T-helper 2 cell (primary cell): ENCODE measurements at regions not wholly inside any gene's neighbourhood (a gene's known extent, or its start where the extent isn't known, plus 50 kb on each side); places are given as distances from the start of the nearest gene placed in this dataset.
A peak's percentile ranks its signal among the peaks of the same experiment; 100 is the strongest.
"Not testable (repeated sequence)": the region's sequence is repeated elsewhere in the genome, so short reads cannot be mapped to it uniquely, and the experiment has no call there.

Experiments used
- DNase-seq, 5 experiments: peaks; one replicate each; pipeline versions ENCODE4 v3.0.0 to v3.0.0-alpha.2; 2012 to 2022

DNA sequence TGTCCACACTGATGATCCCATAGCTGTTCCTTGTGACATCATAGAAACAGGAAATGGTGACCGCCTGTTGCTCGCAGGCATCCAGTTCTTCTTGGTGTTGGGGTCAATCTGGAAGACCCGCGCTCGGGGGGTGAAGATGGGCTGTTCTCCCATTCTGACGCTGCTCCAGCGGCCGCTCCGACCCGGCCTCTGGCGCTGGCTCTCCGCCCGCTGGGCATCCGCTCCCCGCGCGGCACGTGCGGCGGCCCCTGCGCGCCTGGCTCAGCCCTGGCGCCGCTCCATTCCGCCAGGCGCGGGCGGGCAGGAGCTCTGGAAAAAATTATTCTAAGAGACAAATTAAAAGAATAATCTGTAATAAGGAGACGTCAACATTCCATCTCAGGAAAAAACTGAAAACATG, 761.1 kb downstream of the TMEM121 start:
- no peak for DNase-seq

- DNase-seq = no peak
These were observed 765.2 kb downstream of the TMEM121 start for GRCh38 chr14:106291626-106292025.

DNA sequence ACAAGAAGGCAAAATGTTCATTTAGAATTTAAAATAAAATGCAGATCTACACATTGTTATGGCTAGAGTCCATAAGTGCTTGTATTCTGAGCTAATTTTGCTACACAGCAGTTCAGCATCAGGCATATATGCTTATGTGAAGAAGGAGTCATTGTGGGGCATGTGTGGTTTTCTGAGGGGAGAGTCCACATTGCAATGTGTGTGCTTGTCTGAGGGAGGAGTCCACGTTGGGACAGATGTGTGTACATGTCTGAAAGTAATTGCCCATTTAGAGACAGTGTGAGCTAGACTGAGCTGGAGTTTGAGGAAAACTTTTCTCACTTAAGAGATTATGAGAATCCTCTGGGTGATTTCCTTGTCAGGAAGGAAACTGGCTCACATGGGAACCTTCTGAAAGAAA, 767.9 kb downstream of the TMEM121 start:
- DNase-seq = no peak

GRCh38 chr14:106300951-106301510, 774.6 kb downstream of the TMEM121 start:
- DNase-seq = peak in 1 of 5 experiments; percentile 26

- DNase-seq = not testable (repeated sequence)
These were observed 775.2 kb downstream of the TMEM121 start for GRCh38 chr14:106301609-106302008.

DNA sequence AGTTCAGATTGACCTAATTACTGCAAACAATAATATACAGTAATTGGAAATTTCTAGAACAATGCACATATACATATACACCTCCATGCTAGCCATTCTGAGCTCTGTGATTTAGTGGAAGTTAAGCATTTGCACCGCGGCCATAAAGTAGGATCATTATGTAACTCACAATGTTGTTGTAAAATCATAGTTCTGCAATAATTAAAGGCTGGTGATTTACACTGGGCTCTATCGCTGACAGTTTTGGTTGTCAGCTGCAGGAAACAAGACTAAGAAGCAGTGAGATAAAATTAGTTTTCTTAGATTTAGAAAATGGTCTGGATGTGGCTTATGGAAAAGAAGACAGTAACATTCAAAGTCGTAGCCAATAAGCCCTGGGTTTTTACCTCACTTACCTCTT, 776.3 kb downstream of the TMEM121 start:
- DNase-seq = no peak

- no peak for DNase-seq
These were observed 777.9 kb downstream of the TMEM121 start for GRCh38 chr14:106304271-106304670.

- peak; percentile 44 to 89 (median 53) for DNase-seq
These were observed 782.5 kb downstream of the TMEM121 start for GRCh38 chr14:106308839-106309389.

DNA sequence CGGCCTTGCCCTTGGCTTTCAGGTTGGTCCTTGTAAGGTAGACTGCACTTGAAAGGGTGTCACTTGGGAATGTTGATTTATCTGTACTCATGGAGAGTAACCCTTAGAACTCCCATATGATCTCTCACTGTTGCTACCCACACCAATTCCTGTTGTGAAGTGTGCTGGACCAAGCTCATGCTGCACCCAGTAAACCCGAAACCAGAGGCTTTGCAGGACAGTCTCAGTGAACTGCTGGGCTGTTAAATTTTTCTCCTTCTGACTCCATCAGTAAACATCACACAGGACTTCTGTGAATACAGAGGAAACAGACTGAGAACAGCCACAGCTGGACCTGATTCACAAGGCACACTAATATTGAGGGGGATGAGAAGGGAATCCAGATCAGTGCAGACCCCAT, 783.0 kb downstream of the TMEM121 start:
- DNase-seq = no peak

GRCh38 chr14:106315436-106315835, 789.1 kb downstream of the TMEM121 start:
- DNase-seq = no peak

DNA sequence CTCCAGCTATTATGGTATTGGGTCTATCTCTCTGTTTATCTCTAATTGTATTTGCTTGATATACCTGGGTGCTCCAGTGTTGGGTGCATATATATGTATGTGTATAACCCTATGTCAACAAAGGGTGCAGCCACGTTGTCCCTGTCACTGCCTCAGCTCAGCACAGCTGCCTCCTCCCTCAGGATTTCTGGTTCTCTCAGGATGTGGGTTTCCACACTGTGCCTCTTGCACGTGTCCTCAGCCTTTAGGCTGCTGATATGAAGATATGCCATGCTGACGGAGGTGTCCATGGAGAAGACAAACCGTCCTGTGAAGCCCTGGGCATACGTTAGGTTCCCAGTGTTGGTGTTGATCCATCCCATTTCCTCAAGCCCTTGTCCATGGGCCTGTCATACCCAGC, 791.2 kb downstream of the TMEM121 start:
- DNase-seq = no peak

- DNase-seq = peak in 3 of 5 experiments; percentile 10 to 33 (median 22)
These were observed 792.3 kb downstream of the TMEM121 start for GRCh38 chr14:106318700-106319099.

- peak in 2 of 5 experiments; percentile 35 to 45 for DNase-seq
These were observed 797.6 kb downstream of the TMEM121 start for GRCh38 chr14:106323970-106324369.

DNA sequence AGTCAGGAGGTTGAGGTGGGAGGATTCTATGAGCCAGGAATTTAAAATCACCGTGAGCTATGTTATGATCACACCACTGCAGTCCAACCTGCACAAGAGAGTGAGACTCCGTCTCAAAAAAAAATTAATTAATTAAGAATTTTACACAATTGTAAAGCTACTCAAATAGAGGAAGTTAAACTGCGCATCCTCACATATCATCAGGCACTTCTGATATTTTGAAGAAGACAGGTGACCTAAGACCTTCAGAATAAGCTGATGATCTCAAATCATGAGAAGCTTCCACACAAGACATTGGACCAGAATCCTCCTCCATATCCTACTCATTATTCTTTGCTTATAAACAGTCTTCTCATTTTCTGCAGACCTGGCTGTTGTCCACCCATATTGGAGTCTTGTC, 800.9 kb downstream of the TMEM121 start:
- DNase-seq = no peak

- not testable (repeated sequence) for DNase-seq
These were observed 801.4 kb downstream of the TMEM121 start for GRCh38 chr14:106327702-106328353.

- DNase-seq = not testable (repeated sequence)
These were observed 802.9 kb downstream of the TMEM121 start for GRCh38 chr14:106329243-106329642.

- peak in 1 of 5 experiments; percentile 25 for DNase-seq
These were observed 803.8 kb downstream of the TMEM121 start for GRCh38 chr14:106329987-106330774.

GRCh38 chr14:106334428-106335109, 808.2 kb downstream of the TMEM121 start:
- peak in 4 of 5 experiments; percentile 10 to 79 (median 56) for DNase-seq

DNA sequence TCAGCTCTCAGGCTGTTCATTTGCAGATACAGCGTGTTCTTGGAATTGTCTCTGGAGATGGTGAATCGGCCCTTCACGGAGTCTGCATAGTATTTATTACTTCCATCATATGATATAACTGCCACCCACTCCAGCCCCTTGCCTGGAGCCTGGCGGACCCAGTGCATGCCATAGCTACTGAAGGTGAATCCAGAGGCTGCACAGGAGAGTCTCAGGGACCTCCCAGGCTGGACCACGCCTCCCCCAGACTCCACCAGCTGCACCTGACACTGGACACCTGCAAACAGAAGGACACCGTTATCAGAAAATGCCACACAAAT, 808.7 kb downstream of the TMEM121 start:
- not testable (repeated sequence) for DNase-seq

- not testable (repeated sequence) for DNase-seq
These were observed 812.4 kb downstream of the TMEM121 start for GRCh38 chr14:106338775-106339174.

DNA sequence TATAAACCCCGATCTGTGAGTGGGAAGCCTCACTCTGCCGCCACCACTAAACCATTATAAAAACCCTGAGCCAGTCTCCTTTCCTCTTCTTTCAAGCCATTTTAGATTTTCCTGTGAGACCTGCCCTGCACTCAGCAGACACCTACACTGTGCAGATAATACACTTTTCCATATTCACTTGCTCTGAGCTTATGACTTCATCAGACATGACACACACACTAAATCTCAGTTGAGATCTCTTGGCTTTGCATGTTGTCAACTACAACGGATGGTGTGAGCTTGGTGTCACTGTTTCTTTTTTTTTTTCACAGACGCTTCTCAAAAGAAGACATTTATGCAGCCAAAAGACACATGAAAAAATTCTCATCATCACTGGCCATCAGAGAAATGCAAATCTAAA, 814.3 kb downstream of the TMEM121 start:
- DNase-seq = not testable (repeated sequence)

DNA sequence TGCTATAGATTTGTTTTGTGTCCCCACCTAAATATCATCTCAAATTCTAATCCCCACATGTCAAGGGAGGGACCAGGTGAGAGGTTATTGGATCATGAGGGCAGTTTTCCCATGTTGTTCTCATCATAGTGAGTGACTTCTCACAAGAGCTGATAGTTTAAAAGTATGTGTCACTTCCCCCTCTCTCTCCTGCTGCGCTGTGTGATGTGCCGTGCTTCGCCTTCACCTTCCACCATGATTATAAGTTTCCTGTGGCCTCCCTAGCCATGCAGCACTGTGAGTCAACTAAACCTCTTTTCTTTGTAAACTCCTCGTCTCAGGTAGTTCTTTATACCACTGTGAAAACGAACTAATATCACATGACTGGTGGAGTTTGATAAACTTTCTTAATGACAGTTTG, 814.8 kb downstream of the TMEM121 start:
- DNase-seq = not testable (repeated sequence)

GRCh38 chr14:106343626-106344025, 817.2 kb downstream of the TMEM121 start:
- DNase-seq = no peak
